ENCODE measurements at regions not wholly inside any gene's neighbourhood (a gene's known extent, or its start where the extent isn't known, plus 50 kb on each side); places are given as distances from the start of the nearest gene placed in this dataset.

GRCh38 chr5:82820188-82820587, 257.0 kb downstream of the TMEM167A start:
- H3K4me3 ChIP-seq (ENCODE audit: low read depth, low read length), result no peak overlapping the region
- TF ChIP-seq CTCF (IDR thresholded peaks at IDR 0.05; ENCODE audit: low read depth, low read length, missing control alignments), result no peak
- no peak for DNase-seq (ENCODE audit: low read depth)

DNA sequence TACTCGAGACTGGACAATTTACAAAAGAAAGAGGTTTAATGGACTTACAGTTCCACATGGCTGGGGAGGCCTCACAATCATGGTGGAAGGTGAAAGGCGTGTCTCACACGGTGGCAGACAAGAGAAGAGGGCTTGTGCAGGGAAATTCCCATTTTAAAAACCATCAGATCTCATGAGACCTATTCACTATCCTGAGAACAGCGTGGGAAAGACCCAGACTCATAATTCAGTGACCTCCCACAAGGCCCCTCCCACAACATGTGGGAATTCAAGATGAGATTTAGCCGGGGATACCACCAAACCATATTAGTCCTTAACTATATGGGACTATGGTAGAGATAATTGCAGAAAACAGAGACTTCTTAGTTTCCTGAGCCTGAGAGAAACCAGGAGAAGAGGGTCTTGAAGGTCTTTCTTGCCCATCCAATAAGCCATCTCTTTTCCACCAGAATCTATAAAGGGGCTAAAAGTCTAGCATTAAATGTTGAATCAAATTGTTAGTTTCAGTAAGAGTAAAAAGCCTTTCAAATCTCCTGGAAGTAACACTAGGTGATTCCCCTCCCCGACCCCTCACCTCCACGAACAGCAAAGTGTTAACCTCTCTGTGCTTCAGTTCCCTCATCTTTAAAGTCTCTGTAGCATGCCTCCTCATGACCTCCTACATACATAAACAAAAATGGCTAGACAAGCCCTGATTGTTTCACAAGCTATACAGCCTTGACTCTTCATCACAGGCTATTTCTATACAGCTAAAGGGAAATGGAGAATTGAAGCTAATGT, 259.1 kb downstream of the TMEM167A start:
- TF ChIP-seq CTCF (IDR thresholded peaks at IDR 0.05; ENCODE audit: low read depth, low read length, missing control alignments), result no peak
- no peak for DNase-seq (ENCODE audit: low read depth)
- H3K4me3 ChIP-seq (ENCODE audit: low read depth, low read length), result no peak overlapping the region

DNA sequence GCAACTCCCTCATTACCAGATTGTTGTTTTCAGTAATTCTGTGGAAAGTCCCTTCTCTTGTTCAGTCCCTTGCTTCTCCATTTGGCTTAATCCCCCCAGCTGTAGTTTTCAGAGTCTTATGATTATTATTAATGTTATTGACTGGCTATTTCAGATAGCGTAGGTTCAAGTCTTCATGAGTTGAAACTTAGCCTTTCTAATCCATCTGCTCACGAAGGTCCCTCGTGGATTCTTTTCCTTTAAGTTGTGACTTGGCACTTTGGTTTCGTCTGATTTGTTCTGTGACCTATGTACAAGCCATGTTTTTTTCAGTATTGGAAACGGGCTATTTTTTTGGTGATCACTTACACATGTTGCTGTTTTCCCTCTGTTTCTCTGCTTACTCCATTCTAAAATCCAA, 260.3 kb downstream of the TMEM167A start:
- H3K4me3 ChIP-seq (ENCODE audit: low read depth, low read length), result no peak overlapping the region
- no peak for DNase-seq (ENCODE audit: low read depth)

DNA sequence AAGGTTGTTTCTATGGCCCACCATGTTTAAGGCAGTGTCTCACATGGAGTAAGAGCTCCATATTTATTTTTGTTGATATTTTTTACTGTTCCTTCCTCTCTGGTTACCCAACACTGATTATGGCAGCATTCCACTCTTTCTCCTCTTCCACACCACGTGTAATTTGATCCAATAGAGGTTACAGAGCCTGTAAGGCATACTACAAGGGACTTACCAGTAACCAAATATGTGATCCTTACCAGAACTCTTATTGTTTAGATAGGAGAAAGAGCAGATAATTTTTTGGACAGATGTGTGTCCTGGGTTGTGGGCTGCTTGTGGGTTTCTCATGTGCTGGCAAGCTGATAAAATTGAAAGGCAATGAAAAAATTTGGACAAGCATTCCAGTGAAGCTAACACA, 261.3 kb downstream of the TMEM167A start:
- no peak overlapping the region for H3K4me3 ChIP-seq (ENCODE audit: low read depth, low read length)
- no peak for TF ChIP-seq CTCF (IDR thresholded peaks at IDR 0.05; ENCODE audit: low read depth, low read length, missing control alignments)
- DNase-seq (ENCODE audit: low read depth), result no peak

More for the DNA sequence above, 260.3 kb downstream of the TMEM167A start:
- TF ChIP-seq CTCF (IDR thresholded peaks at IDR 0.05; ENCODE audit: low read depth, low read length, missing control alignments), result no peak

DNA sequence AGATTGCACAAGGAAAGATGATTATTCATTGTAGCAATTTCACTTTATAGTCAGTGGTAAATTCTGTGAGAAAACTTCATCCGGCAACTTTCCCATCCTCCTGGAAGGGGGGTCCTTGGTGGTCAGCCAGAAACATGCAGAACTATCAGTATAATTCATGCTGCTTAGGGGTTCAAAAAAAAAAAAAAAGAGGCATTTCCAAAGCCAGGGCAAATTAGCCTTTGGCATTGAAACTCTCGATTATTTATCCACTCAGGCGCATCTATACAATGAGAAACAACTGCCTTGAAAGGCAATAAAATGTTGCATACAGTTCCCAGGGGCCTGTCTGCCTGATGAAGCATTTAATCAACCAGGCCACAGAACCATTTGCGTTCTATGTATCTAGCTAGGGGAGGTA, 263.3 kb downstream of the TMEM167A start:
- no peak for TF ChIP-seq CTCF (IDR thresholded peaks at IDR 0.05; ENCODE audit: low read depth, low read length, missing control alignments)
- no peak for DNase-seq (ENCODE audit: low read depth)
- H3K4me3 ChIP-seq (ENCODE audit: low read depth, low read length), result no peak overlapping the region

- no peak overlapping the region for H3K4me3 ChIP-seq (ENCODE audit: low read depth, low read length)
- no peak for DNase-seq (ENCODE audit: low read depth)
- no peak for TF ChIP-seq CTCF (IDR thresholded peaks at IDR 0.05; ENCODE audit: low read depth, low read length, missing control alignments)
Observed at GRCh38 chr5:82812575-82812974, 264.6 kb downstream of the TMEM167A start.

- no peak overlapping the region for H3K4me3 ChIP-seq (ENCODE audit: low read depth, low read length)
Observed at GRCh38 chr5:82811490-82811889, 265.7 kb downstream of the TMEM167A start.

More at GRCh38 chr5:82811490-82811889, 265.7 kb downstream of the TMEM167A start:
- TF ChIP-seq CTCF (IDR thresholded peaks at IDR 0.05; ENCODE audit: low read depth, low read length, missing control alignments), result no peak
- no peak for DNase-seq (ENCODE audit: low read depth)

All from GM12864 (cell line).